K562 (cell line): ENCODE measurements at regions not wholly inside any gene's neighbourhood (a gene's known extent, or its start where the extent isn't known, plus 50 kb on each side); places are given as distances from the start of the nearest gene placed in this dataset.

Source experiments
- ARID3B ChIP-seq: fragments of 250-450 bp; sonication (Bioruptor Pico); IDR thresholded peaks from 2 replicates; pipeline ENCODE4 v1.4.0; 2020; ENCODE audit warnings: borderline replicate concordance
- CBFA2T3 ChIP-seq: fragments of 450-650 bp; IDR thresholded peaks from 2 replicates; pipeline ENCODE4 v1.6.1; 2017
- CBFB ChIP-seq: sonication (generic); formaldehyde crosslinking; IDR thresholded peaks from 2 replicates; pipeline ENCODE4 v1.4.0; 2020; ENCODE audit warnings: mild to moderate bottlenecking, missing genetic modification reagents
- KDM2B ChIP-seq: fragments of 250-450 bp; sonication (Bioruptor Pico); IDR thresholded peaks from 2 replicates; pipeline ENCODE4 v1.8.0; 2021; ENCODE audit warnings: mild to moderate bottlenecking, moderate library complexity
- MTA1 ChIP-seq: fragments of 450-650 bp; IDR thresholded peaks from 2 replicates; pipeline ENCODE4 v1.6.1; 2017; ENCODE audit warnings: borderline replicate concordance
- PURB ChIP-seq: sonication (generic); formaldehyde crosslinking; IDR thresholded peaks from 2 replicates; pipeline ENCODE4 v1.9.0; 2021; ENCODE audit warnings: low read depth, mild to moderate bottlenecking, missing genetic modification reagents
- TFAM ChIP-seq: fragments of 250-450 bp; sonication (Bioruptor Pico); conservative IDR thresholded peaks from 2 replicates; pipeline ENCODE4 v1.5.0; 2021; ENCODE audit warnings: mild to moderate bottlenecking, moderate library complexity
- ZBTB12 ChIP-seq: fragments of 250-450 bp; sonication (Bioruptor Pico); IDR thresholded peaks from 2 replicates; pipeline ENCODE4 v1.4.0; 2020
- ZNF384 ChIP-seq: IDR thresholded peaks from 2 replicates; pipeline ENCODE4 v1.6.1; 2012; ENCODE audit warnings: low read depth, low read length, improper control_type of control experiment

- TF ChIP-seq CBFB (CRISPR knock-in tag) (no peak), CBFA2T3 (no peak), MTA1 (no peak), ARID3B (no peak), KDM2B (CRISPR knock-in tag) (no peak), PURB (CRISPR knock-in tag) (no peak), TFAM (CRISPR knock-in tag) (no peak), ZBTB12 (CRISPR knock-in tag) (no peak), ZNF384 (no peak)
These were observed 51.5 kb upstream of the WDFY2 start (continued) for GRCh38 chr13:51532736-51533197.
